Loucy (cell line): ENCODE measurements at regions not wholly inside any gene's neighbourhood (a gene's known extent, or its start where the extent isn't known, plus 50 kb on each side); places are given as distances from the start of the nearest gene placed in this dataset.

ENCODE experiments used
- CTCF ChIP-seq: fragments of 200-600 bp; sonication (generic); conservative IDR thresholded peaks from 2 replicates; pipeline ENCODE4 v1.5.1; 2014; ENCODE audit warnings: mild to moderate bottlenecking, antibody characterized with exemption, low read length
- EZH2phosphoT487 ChIP-seq: fragments of 200-600 bp; IDR thresholded peaks from 2 replicates; pipeline ENCODE4 v1.6.1; 2018; ENCODE audit warnings: antibody characterized with exemption, mild to moderate bottlenecking, moderate library complexity, borderline replicate concordance

GRCh38 chr5:4642525-4642924 lies 497.6 kb upstream of the ADAMTS16 start:
- TF ChIP-seq CTCF (no peak), EZH2phosphoT487 (no peak)
